Loucy (cell line): ENCODE measurements at regions not wholly inside any gene's neighbourhood (a gene's known extent, or its start where the extent isn't known, plus 50 kb on each side); places are given as distances from the start of the nearest gene placed in this dataset.

Experiments used
- H2AFZ ChIP-seq: fragments of 200-600 bp; sonication (generic); 2 replicates; pipeline ENCODE4 v1.6.0; 2016; ENCODE audit warnings: antibody characterized with exemption, mild to moderate bottlenecking, low read length, moderate library complexity
- H3F3A ChIP-seq: fragments of 200-600 bp; 2 replicates; pipeline ENCODE4 v1.6.0; 2016; ENCODE audit warnings: antibody characterized with exemption, low read depth, mild to moderate bottlenecking
- H3K27me3 ChIP-seq: fragments of 200-600 bp; sonication (generic); 2 replicates; pipeline ENCODE4 v1.6.1; 2014; ENCODE audit warnings: low read length, mild to moderate bottlenecking; ENCODE audit not compliant: insufficient read depth, poor library complexity, severe bottlenecking
- H3K36me3 ChIP-seq: fragments of 200-600 bp; sonication (generic); 2 replicates; pipeline ENCODE4 v1.6.1; 2016; ENCODE audit warnings: low read length; ENCODE audit not compliant: insufficient read depth
- H3K4me1 ChIP-seq: fragments of 200-600 bp; sonication (generic); 2 replicates; pipeline ENCODE4 v1.5.1; 2014; ENCODE audit warnings: low read length, mild to moderate bottlenecking; ENCODE audit not compliant: insufficient read depth, poor library complexity, severe bottlenecking
- H3K4me2 ChIP-seq: fragments of 200-600 bp; sonication (generic); 2 replicates; pipeline ENCODE4 v1.6.0; 2014; ENCODE audit warnings: antibody characterized with exemption, low read length, low read depth, mild to moderate bottlenecking; ENCODE audit not compliant: poor library complexity, severe bottlenecking
- H3K4me3 ChIP-seq: fragments of 200-600 bp; sonication (generic); 2 replicates; pipeline ENCODE4 v1.5.1; 2014; ENCODE audit warnings: low read length, mild to moderate bottlenecking, mixed read lengths; ENCODE audit not compliant: poor library complexity, severe bottlenecking
- H3K79me2 ChIP-seq: fragments of 200-600 bp; sonication (generic); 2 replicates; pipeline ENCODE4 v1.6.1; 2014; ENCODE audit warnings: low read length; ENCODE audit not compliant: insufficient read depth
- H3K9ac ChIP-seq: fragments of 200-600 bp; sonication (generic); 2 replicates; pipeline ENCODE4 v1.6.0; 2014; ENCODE audit warnings: mild to moderate bottlenecking, low read depth, low read length, moderate library complexity; ENCODE audit not compliant: poor library complexity, severe bottlenecking
- H3K9me2 ChIP-seq: fragments of 200-600 bp; sonication (generic); replicated peaks from 2 replicates; pipeline ENCODE4 v1.6.1; 2016; ENCODE audit warnings: low read depth, low read length, mixed read lengths
- H3K9me3 ChIP-seq: fragments of 200-600 bp; sonication (generic); 2 replicates; pipeline ENCODE4 v1.6.1; 2014; ENCODE audit warnings: mild to moderate bottlenecking, antibody characterized with exemption, low read length, low read depth; ENCODE audit not compliant: insufficient read depth
- H4K20me1 ChIP-seq: fragments of 200-600 bp; sonication (generic); 2 replicates; pipeline ENCODE4 v1.6.0; 2014; ENCODE audit warnings: antibody characterized with exemption, low read length, mild to moderate bottlenecking; ENCODE audit not compliant: insufficient read depth, poor library complexity, severe bottlenecking
- EZH2phosphoT487 ChIP-seq: fragments of 200-600 bp; IDR thresholded peaks from 2 replicates; pipeline ENCODE4 v1.6.1; 2018; ENCODE audit warnings: antibody characterized with exemption, mild to moderate bottlenecking, moderate library complexity, borderline replicate concordance
- TF ChIP-seq, protein P1 (sequence below): fragments of 200-600 bp; sonication (generic); conservative IDR thresholded peaks from 2 replicates; pipeline ENCODE4 v1.5.1; 2014; ENCODE audit warnings: mild to moderate bottlenecking, antibody characterized with exemption, low read length

DNA sequence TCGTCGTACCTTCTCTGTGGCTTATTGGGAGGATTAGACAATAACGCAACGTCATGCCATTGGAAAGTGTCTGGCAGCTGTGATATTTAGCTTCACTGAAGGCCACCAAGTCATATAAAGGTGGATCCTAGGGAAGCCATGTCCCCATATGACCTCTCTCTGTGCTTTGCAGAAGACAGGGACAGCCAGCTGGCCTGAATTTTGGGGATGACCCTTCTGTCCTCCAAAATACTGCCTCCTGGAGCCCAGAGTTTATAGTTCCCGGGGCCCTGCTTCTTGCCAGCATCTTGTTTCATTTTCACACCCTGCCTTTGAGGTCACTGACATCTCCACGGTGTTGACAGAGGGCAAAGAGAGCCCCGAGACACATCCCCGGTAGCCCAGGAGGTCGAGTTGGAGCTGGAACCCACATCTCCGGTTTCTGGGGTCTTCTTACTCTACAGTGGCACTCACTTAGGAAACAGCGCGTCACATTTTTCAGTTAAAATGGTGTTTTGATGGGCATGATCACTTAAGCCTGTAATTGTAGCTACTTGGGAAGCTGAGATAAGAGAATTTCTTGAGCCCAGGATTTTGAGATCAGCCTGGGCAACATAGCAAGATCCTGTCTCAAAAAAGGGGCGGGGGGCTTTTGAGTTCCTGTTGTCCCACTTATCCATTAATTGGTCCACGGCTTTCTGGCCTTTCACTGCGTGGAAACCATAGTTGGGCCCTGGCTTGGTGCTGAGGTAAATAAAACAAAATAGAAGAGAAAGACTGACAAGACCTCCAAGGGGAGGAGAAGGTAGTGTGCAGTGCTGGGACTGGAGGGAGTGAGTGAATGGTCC is 101.1 kb downstream of the DDX1 start:
- Histone ChIP-seq H3K9ac (no peak overlapping the region), H3K79me2 (no peaks in the 10 kb centered on the region), H3K4me3 (no peak overlapping the region), H3K9me3 (no peaks in the 10 kb centered on the region), H3K4me1 (no peaks in the 10 kb centered on the region), H3K4me2 (no peak overlapping the region), H2AFZ (no peak overlapping the region), H3F3A (no peaks in the 10 kb centered on the region), H4K20me1 (no peaks in the 10 kb centered on the region), H3K9me2 (no peaks in the 10 kb centered on the region), H3K36me3 (no peaks in the 10 kb centered on the region), H3K27me3 (no peaks in the 10 kb centered on the region)
- TF ChIP-seq, protein P1, sequence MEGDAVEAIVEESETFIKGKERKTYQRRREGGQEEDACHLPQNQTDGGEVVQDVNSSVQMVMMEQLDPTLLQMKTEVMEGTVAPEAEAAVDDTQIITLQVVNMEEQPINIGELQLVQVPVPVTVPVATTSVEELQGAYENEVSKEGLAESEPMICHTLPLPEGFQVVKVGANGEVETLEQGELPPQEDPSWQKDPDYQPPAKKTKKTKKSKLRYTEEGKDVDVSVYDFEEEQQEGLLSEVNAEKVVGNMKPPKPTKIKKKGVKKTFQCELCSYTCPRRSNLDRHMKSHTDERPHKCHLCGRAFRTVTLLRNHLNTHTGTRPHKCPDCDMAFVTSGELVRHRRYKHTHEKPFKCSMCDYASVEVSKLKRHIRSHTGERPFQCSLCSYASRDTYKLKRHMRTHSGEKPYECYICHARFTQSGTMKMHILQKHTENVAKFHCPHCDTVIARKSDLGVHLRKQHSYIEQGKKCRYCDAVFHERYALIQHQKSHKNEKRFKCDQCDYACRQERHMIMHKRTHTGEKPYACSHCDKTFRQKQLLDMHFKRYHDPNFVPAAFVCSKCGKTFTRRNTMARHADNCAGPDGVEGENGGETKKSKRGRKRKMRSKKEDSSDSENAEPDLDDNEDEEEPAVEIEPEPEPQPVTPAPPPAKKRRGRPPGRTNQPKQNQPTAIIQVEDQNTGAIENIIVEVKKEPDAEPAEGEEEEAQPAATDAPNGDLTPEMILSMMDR = no peak
- no peak for TF ChIP-seq EZH2phosphoT487

DNA sequence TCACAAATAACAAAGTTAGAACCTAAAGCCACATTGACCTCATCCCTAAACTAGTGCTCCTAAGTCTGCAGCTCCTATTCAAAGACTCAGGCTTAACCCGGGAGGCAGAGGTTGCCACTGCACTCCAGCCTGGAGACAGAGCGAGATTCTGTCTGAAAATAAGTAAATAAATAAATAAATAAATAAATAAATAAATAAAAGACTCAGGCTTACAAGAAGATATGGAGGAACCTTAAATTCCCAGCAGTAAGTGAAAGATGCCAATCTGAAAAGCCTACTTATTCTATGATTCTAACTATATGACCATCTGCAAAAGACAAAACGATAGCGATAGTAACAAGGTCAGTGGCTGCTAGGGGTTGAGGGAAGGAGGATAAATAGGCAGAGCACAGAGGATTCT is 101.7 kb downstream of the DDX1 start:
- no peaks in the 10 kb centered on the region for H3K4me1 ChIP-seq
- no peaks in the 10 kb centered on the region for H3F3A ChIP-seq
- no peak overlapping the region for H3K9ac ChIP-seq
- H3K36me3 ChIP-seq = no peaks in the 10 kb centered on the region
- no peaks in the 10 kb centered on the region for H4K20me1 ChIP-seq
- no peaks in the 10 kb centered on the region for H3K9me3 ChIP-seq
- no peaks in the 10 kb centered on the region for H3K9me2 ChIP-seq
- no peaks in the 10 kb centered on the region for H3K27me3 ChIP-seq
- H3K79me2 ChIP-seq = no peaks in the 10 kb centered on the region
- TF ChIP-seq, protein P1 = no peak
- H3K4me2 ChIP-seq = no peak overlapping the region
- H2AFZ ChIP-seq = no peak overlapping the region
- H3K4me3 ChIP-seq = no peak overlapping the region

DNA sequence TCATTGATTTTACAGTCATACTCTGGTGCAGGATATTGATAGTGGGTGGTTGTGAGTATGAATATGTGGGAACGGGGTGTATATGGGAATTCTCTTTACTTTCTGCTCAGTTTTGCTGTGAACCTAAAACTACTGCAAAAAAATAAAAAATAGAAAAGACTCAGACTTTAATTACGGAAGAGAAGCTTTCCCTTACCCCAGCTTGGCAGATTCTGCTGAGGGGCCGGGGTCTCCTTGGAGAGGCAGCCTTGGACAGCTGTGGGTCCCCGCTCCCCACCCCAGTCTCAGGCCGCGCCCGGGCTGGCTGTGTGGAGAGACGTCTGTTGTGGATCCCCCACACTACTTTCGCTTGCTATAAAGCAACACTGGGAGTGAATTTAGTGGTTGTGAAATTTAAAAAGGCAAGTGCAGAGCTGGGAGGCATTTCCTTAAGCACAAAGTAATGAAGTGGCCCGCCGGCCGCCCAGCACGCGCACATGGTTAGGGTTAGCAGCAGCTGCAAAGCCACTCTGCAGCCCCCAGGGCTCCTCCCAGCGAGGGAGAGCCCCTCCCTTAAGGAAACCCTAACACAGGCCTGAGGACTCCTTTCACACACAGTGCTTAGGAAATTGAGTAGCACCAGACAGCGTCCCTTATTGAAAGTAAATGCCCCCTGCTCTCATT is 102.4 kb downstream of the DDX1 start:
- Histone ChIP-seq H3K4me3 (no peak overlapping the region), H4K20me1 (no peaks in the 10 kb centered on the region), H3K79me2 (no peaks in the 10 kb centered on the region), H3F3A (no peaks in the 10 kb centered on the region), H3K36me3 (no peaks in the 10 kb centered on the region), H3K9me2 (no peaks in the 10 kb centered on the region), H2AFZ (no peak overlapping the region), H3K9ac (no peak overlapping the region), H3K27me3 (no peaks in the 10 kb centered on the region), H3K4me2 (no peak overlapping the region), H3K9me3 (no peaks in the 10 kb centered on the region), H3K4me1 (no peaks in the 10 kb centered on the region)
- no peak for TF ChIP-seq EZH2phosphoT487
